ENCODE measurements at regions not wholly inside any gene's neighbourhood (a gene's known extent, or its start where the extent isn't known, plus 50 kb on each side); places are given as distances from the start of the nearest gene placed in this dataset.

- Histone ChIP-seq H2AFZ (ENCODE audit: low read length) (no peak overlapping the region), H4K20me1 (ENCODE audit: control insufficient read depth, extremely low read depth, insufficient read depth, low read length) (no peaks in the 10 kb centered on the region), H3K4me1 (ENCODE audit: control insufficient read depth, extremely low read depth, insufficient read depth, low read length) (no peaks in the 10 kb centered on the region), H3K27me3 (ENCODE audit: control insufficient read depth, insufficient read depth, low read length) (no peaks in the 10 kb centered on the region), H3K36me3 (ENCODE audit: control insufficient read depth, insufficient read depth, low read length) (no peaks in the 10 kb centered on the region), H3K4me3 (replicated peaks in 1 of 4; ENCODE audit: control extremely low read depth in 1 of 4, insufficient read depth in 1 of 4, low read depth in 3 of 4, low read length in 4 of 4) (no peak overlapping the region), H3K9ac (ENCODE audit: insufficient read depth, low read length) (no peak overlapping the region), H3K4me2 (ENCODE audit: extremely low read depth, insufficient read depth, low read length) (no peak overlapping the region), H3K27ac (ENCODE audit: insufficient read depth, low read length) (no peak overlapping the region), H3K79me2 (ENCODE audit: control insufficient read depth, insufficient read depth, low read length) (no peaks in the 10 kb centered on the region), H3K9me3 (ENCODE audit: control insufficient read depth, insufficient read depth, low read depth, low read length) (no peaks in the 10 kb centered on the region)
- no peak for TF ChIP-seq EZH2 (IDR thresholded peaks at IDR 0.05; ENCODE audit: low read length, missing control alignments)
- TF ChIP-seq CTCF (conservative IDR thresholded peaks at IDR 0.05 in 1 of 2, IDR thresholded peaks at IDR 0.05 in 1 of 2; ENCODE audit: low read depth in 1 of 2, low read length in 2 of 2), result no peak
- no peak for DNase-seq (ENCODE audit: low read depth in 2 of 2)
These were observed 52.4 kb upstream of the ARMC2 start for GRCh38 chr6:108795814-108796213.

GRCh38 chr6:108796875-108797274 is 51.3 kb upstream of the ARMC2 start:
- H3K4me1 ChIP-seq (ENCODE audit: control insufficient read depth, extremely low read depth, insufficient read depth, low read length), result no peaks in the 10 kb centered on the region
- H3K36me3 ChIP-seq (ENCODE audit: control insufficient read depth, insufficient read depth, low read length), result no peaks in the 10 kb centered on the region
- no peak overlapping the region for H2AFZ ChIP-seq (ENCODE audit: low read length)
- no peak overlapping the region for H3K4me3 ChIP-seq (replicated peaks in 1 of 4; ENCODE audit: control extremely low read depth in 1 of 4, insufficient read depth in 1 of 4, low read depth in 3 of 4, low read length in 4 of 4)
- H3K27me3 ChIP-seq (ENCODE audit: control insufficient read depth, insufficient read depth, low read length), result no peaks in the 10 kb centered on the region
- no peaks in the 10 kb centered on the region for H3K9me3 ChIP-seq (ENCODE audit: control insufficient read depth, insufficient read depth, low read depth, low read length)
- H3K27ac ChIP-seq (ENCODE audit: insufficient read depth, low read length), result no peak overlapping the region
- H4K20me1 ChIP-seq (ENCODE audit: control insufficient read depth, extremely low read depth, insufficient read depth, low read length), result no peaks in the 10 kb centered on the region
- no peak overlapping the region for H3K9ac ChIP-seq (ENCODE audit: insufficient read depth, low read length)
- TF ChIP-seq EZH2 (IDR thresholded peaks at IDR 0.05; ENCODE audit: low read length, missing control alignments), result no peak
- no peak for TF ChIP-seq CTCF (conservative IDR thresholded peaks at IDR 0.05 in 1 of 2, IDR thresholded peaks at IDR 0.05 in 1 of 2; ENCODE audit: low read depth in 1 of 2, low read length in 2 of 2)
- no peak overlapping the region for H3K4me2 ChIP-seq (ENCODE audit: extremely low read depth, insufficient read depth, low read length)
- no peaks in the 10 kb centered on the region for H3K79me2 ChIP-seq (ENCODE audit: control insufficient read depth, insufficient read depth, low read length)
- DNase-seq (ENCODE audit: low read depth in 2 of 2), result no peak

- TF ChIP-seq EZH2 (IDR thresholded peaks at IDR 0.05; ENCODE audit: low read length, missing control alignments), result no peak
- no peak for TF ChIP-seq CTCF (conservative IDR thresholded peaks at IDR 0.05 in 1 of 2, IDR thresholded peaks at IDR 0.05 in 1 of 2; ENCODE audit: low read depth in 1 of 2, low read length in 2 of 2)
- no peaks in the 10 kb centered on the region for H3K4me1 ChIP-seq (ENCODE audit: control insufficient read depth, extremely low read depth, insufficient read depth, low read length)
- H2AFZ ChIP-seq (ENCODE audit: low read length), result no peak overlapping the region
- no peaks in the 10 kb centered on the region for H3K36me3 ChIP-seq (ENCODE audit: control insufficient read depth, insufficient read depth, low read length)
- no peak overlapping the region for H3K4me2 ChIP-seq (ENCODE audit: extremely low read depth, insufficient read depth, low read length)
- H3K27me3 ChIP-seq (ENCODE audit: control insufficient read depth, insufficient read depth, low read length), result no peaks in the 10 kb centered on the region
- no peak overlapping the region for H3K9ac ChIP-seq (ENCODE audit: insufficient read depth, low read length)
- no peaks in the 10 kb centered on the region for H3K9me3 ChIP-seq (ENCODE audit: control insufficient read depth, insufficient read depth, low read depth, low read length)
- DNase-seq (ENCODE audit: low read depth in 2 of 2), result no peak
- no peaks in the 10 kb centered on the region for H3K79me2 ChIP-seq (ENCODE audit: control insufficient read depth, insufficient read depth, low read length)
- H3K4me3 ChIP-seq (replicated peaks in 1 of 4; ENCODE audit: control extremely low read depth in 1 of 4, insufficient read depth in 1 of 4, low read depth in 3 of 4, low read length in 4 of 4), result no peak overlapping the region
- no peak overlapping the region for H3K27ac ChIP-seq (ENCODE audit: insufficient read depth, low read length)
- H4K20me1 ChIP-seq (ENCODE audit: control insufficient read depth, extremely low read depth, insufficient read depth, low read length), result no peaks in the 10 kb centered on the region
These were observed 50.1 kb upstream of the ARMC2 start for GRCh38 chr6:108797951-108798669.
